PC-3 (cell line): ENCODE measurements at regions not wholly inside any gene's neighbourhood (a gene's known extent, or its start where the extent isn't known, plus 50 kb on each side); places are given as distances from the start of the nearest gene placed in this dataset.

Experiments used
- ATAC-seq: fragments of 200-7000 bp; cut with Tn5 transposase; 2 replicates; pipeline ENCODE4 v1.9.1; 2020; ENCODE audit warnings: mild to moderate bottlenecking, moderate library complexity
- BruUV-seq: library from RNA; stranded (reverse); fragments of 400-500 nt; replicated peaks from 2 replicates; lab custom pipeline; 2021; lab: Mats Ljungman, UMichigan
- CTCF ChIA-PET: fragments of 300-600 bp; sonication (Branson Sonifier 250); formaldehyde crosslinking; loops from one replicate; lab custom pipeline; 2022; ENCODE audit warnings: antibody characterized with exemption; lab: Charles Lee
- POLR2A ChIA-PET: fragments of 300-600 bp; sonication (Branson Sonifier 250); formaldehyde crosslinking; loops from one replicate; lab custom pipeline; 2022; ENCODE audit warnings: antibody characterized with exemption; ENCODE audit not compliant: unreplicated experiment; lab: Charles Lee
- DNase-seq: peaks from one replicate; pipeline ENCODE4 v3.0.0-alpha.2; 2015
- H2AFZ ChIP-seq: fragments of 300-600 bp; sonication (generic); 2 replicates; pipeline ENCODE4 v1.6.0; 2016; ENCODE audit warnings: antibody characterized with exemption, low read length
- H3F3A ChIP-seq: fragments of 300-600 bp; sonication (generic); one replicate; pipeline ENCODE4 v1.6.0; 2017; ENCODE audit warnings: antibody characterized with exemption, low read length, control low read depth, mild to moderate bottlenecking; ENCODE audit not compliant: unreplicated experiment
- H3K27ac ChIP-seq: fragments of 300-600 bp; sonication (generic); 2 replicates; pipeline ENCODE4 v1.5.1; 2016; ENCODE audit warnings: mild to moderate bottlenecking, low read length
- H3K27me3 ChIP-seq: fragments of 300-600 bp; sonication (generic); 2 replicates; pipeline ENCODE4 v1.6.1; 2016; ENCODE audit warnings: low read length, mixed read lengths
- H3K36me3 ChIP-seq: fragments of 300-600 bp; sonication (generic); 2 replicates; pipeline ENCODE4 v1.6.1; 2016; ENCODE audit warnings: low read depth, mixed run types, low read length, mixed read lengths
- H3K4me1 ChIP-seq: fragments of 300-600 bp; sonication (generic); 2 replicates; pipeline ENCODE4 v1.5.1; 2016; ENCODE audit warnings: low read length; ENCODE audit not compliant: insufficient read depth
- H3K4me2 ChIP-seq: fragments of 300-600 bp; sonication (generic); 2 replicates; pipeline ENCODE4 v1.6.0; 2016; ENCODE audit warnings: low read length
- H3K4me3 ChIP-seq: fragments of 300-600 bp; sonication (generic); 2 replicates; pipeline ENCODE4 v1.5.1; 2016; ENCODE audit warnings: mild to moderate bottlenecking, low read length, mixed read lengths
- H3K79me2 ChIP-seq: fragments of 300-600 bp; sonication (generic); 2 replicates; pipeline ENCODE4 v1.6.1; 2017; ENCODE audit warnings: low read length, mixed read lengths
- H3K9ac ChIP-seq: fragments of 300-600 bp; sonication (generic); 2 replicates; pipeline ENCODE4 v1.6.0; 2016; ENCODE audit warnings: mild to moderate bottlenecking, low read length
- H3K9me2 ChIP-seq: fragments of 300-600 bp; sonication (generic); replicated peaks from 2 replicates; pipeline ENCODE4 v1.6.1; 2016; ENCODE audit warnings: mixed run types, low read length, mixed read lengths
- H3K9me3 ChIP-seq: fragments of 300-600 bp; sonication (generic); 2 replicates; pipeline ENCODE4 v1.6.1; 2016; ENCODE audit warnings: low read length, mixed read lengths
- H4K20me1 ChIP-seq: fragments of 300-600 bp; sonication (generic); 2 replicates; pipeline ENCODE4 v1.6.1; 2016; ENCODE audit warnings: low read length, mixed read lengths
- EZH2 ChIP-seq: fragments of 300-600 bp; sonication (generic); IDR thresholded peaks from one replicate; pipeline ENCODE4 v1.6.1; 2017; ENCODE audit warnings: antibody characterized with exemption, mild to moderate bottlenecking, low read length; ENCODE audit not compliant: unreplicated experiment
- EZH2phosphoT487 ChIP-seq: fragments of 300-600 bp; sonication (generic); IDR thresholded peaks from 2 replicates; pipeline ENCODE4 v1.6.1; 2018; ENCODE audit warnings: mild to moderate bottlenecking, antibody characterized with exemption, low read length, borderline replicate concordance
- intact Hi-C: fragments of 100-400 bp; cut with micrococcal nuclease; formaldehyde crosslinking; loops from 2 replicates; pipeline ENCODE4 v1.9.0; 2023
- TF ChIP-seq, protein P1 (sequence below): fragments of 300-600 bp; sonication (generic); conservative IDR thresholded peaks from 2 replicates; pipeline ENCODE4 v1.5.1; 2017; ENCODE audit warnings: antibody characterized with exemption, low read depth, mild to moderate bottlenecking, low read length

DNA sequence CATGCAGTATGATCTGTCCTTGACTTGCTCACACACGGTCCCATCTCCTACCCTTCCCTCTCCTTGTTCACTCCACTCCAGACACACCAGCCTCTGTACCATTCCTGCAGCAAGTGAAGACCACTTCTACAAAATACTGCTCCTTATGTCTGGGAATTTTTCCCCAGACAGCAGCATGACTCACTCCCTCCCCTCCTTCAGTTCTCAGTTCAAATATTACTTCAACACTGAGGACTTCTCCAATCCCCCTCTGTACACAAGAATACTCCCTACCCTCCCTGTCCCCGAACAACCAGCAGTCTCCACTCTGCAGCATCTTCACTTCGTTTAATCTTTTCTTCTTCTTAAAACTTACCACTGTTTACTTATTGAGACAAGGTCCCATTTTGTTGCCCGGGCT, 474.0 kb downstream of the GPAM start:
- POLR2A ChIA-PET: no interaction called here
- Histone ChIP-seq H3K4me3 (no peak overlapping the region), H3K9me3 (no peaks in the 10 kb centered on the region), H3K27me3 (no peaks in the 10 kb centered on the region), H3K36me3 (no peaks in the 10 kb centered on the region), H3K9ac (no peak overlapping the region), H3K79me2 (no peaks in the 10 kb centered on the region), H3K9me2 (no peaks in the 10 kb centered on the region), H4K20me1 (no peaks in the 10 kb centered on the region), H3K27ac (no peak overlapping the region), H2AFZ (no peak overlapping the region), H3K4me2 (no peak overlapping the region), H3F3A (no peaks in the 10 kb centered on the region), H3K4me1 (no peaks in the 10 kb centered on the region)
- TF ChIP-seq, protein P1, sequence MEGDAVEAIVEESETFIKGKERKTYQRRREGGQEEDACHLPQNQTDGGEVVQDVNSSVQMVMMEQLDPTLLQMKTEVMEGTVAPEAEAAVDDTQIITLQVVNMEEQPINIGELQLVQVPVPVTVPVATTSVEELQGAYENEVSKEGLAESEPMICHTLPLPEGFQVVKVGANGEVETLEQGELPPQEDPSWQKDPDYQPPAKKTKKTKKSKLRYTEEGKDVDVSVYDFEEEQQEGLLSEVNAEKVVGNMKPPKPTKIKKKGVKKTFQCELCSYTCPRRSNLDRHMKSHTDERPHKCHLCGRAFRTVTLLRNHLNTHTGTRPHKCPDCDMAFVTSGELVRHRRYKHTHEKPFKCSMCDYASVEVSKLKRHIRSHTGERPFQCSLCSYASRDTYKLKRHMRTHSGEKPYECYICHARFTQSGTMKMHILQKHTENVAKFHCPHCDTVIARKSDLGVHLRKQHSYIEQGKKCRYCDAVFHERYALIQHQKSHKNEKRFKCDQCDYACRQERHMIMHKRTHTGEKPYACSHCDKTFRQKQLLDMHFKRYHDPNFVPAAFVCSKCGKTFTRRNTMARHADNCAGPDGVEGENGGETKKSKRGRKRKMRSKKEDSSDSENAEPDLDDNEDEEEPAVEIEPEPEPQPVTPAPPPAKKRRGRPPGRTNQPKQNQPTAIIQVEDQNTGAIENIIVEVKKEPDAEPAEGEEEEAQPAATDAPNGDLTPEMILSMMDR: no peak
- TF ChIP-seq EZH2: no peak
- TF ChIP-seq EZH2phosphoT487: no peak
- ATAC-seq (no peak), DNase-seq (no peak)
- intact Hi-C loops: no loop called here
- CTCF ChIA-PET: no interaction called here
- BruUV-seq: no TSS peak

DNA sequence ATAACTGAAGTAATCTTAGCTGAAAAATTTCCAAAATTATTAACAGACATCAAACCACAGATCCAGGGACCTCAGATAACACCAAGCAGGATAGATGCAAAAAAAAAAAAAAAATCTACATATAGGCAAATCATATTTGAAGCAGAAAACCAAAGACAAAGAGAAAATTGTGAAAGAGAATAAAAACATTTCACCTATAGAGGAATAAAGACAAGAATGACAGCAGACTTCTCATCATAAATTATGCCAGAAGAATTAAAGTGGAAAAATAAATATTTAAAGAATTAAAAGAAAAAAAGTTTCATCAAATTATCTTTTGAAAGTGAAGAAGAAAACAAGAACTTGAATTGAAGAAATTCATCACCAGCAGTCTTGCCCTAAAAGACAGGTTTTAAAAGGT, 467.5 kb downstream of the GPAM start:
- intact Hi-C loops: no loop called here
- Histone ChIP-seq H3K4me2 (no peak overlapping the region), H3K9ac (no peak overlapping the region), H3K9me2 (no peaks in the 10 kb centered on the region), H2AFZ (no peak overlapping the region), H3F3A (no peaks in the 10 kb centered on the region), H3K27ac (no peak overlapping the region), H4K20me1 (no peaks in the 10 kb centered on the region), H3K4me3 (no peak overlapping the region), H3K36me3 (no peaks in the 10 kb centered on the region), H3K79me2 (no peaks in the 10 kb centered on the region), H3K4me1 (no peaks in the 10 kb centered on the region), H3K9me3 (no peaks in the 10 kb centered on the region), H3K27me3 (no peaks in the 10 kb centered on the region)
- no TSS peak for BruUV-seq
- TF ChIP-seq, protein P1: no peak
- TF ChIP-seq EZH2: no peak
- TF ChIP-seq EZH2phosphoT487: no peak
- CTCF ChIA-PET: no interaction called here
- ATAC-seq (no peak), DNase-seq (no peak)
- POLR2A ChIA-PET: no interaction called here

DNA sequence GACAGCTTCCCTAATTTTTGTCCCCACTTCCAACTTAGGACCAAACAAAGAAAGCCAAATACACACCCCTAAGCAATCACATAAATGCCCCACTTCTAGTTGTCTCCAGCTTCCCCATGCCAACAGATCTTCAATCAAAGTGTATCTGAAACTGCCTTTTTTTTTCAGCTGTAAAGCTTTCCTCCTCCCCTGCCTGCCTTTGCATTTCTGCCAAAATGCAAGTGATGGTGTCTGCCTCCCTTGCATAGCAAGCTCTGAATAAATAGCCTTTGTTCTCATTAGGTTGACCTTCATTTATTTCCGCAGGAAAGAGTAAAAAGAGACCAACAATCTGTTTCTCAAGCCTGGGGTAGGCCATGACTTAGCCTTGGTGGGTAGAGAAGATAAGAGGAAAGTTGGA, 459.4 kb downstream of the GPAM start:
- ChIA-PET CTCF (no interaction called here), POLR2A (no interaction called here)
- no peak overlapping the region for H3K27ac ChIP-seq
- DNase-seq: no peak
- H3K9me3 ChIP-seq: no peaks in the 10 kb centered on the region
- H3F3A ChIP-seq: no peaks in the 10 kb centered on the region
- H3K9ac ChIP-seq: no peak overlapping the region
- H4K20me1 ChIP-seq: no peaks in the 10 kb centered on the region
- TF ChIP-seq EZH2phosphoT487 (no peak), EZH2 (no peak)
- TF ChIP-seq, protein P1: no peak
- H2AFZ ChIP-seq: no peak overlapping the region
- no peaks in the 10 kb centered on the region for H3K4me1 ChIP-seq
- BruUV-seq: no TSS peak
- intact Hi-C loops: no loop called here
- no peak for ATAC-seq
- no peaks in the 10 kb centered on the region for H3K9me2 ChIP-seq
- no peaks in the 10 kb centered on the region for H3K79me2 ChIP-seq
- no peaks in the 10 kb centered on the region for H3K27me3 ChIP-seq
- no peaks in the 10 kb centered on the region for H3K36me3 ChIP-seq
- no peak overlapping the region for H3K4me3 ChIP-seq
- no peak overlapping the region for H3K4me2 ChIP-seq
